ENCODE measurements at regions not wholly inside any gene's neighbourhood (a gene's known extent, or its start where the extent isn't known, plus 50 kb on each side); places are given as distances from the start of the nearest gene placed in this dataset.

DNA sequence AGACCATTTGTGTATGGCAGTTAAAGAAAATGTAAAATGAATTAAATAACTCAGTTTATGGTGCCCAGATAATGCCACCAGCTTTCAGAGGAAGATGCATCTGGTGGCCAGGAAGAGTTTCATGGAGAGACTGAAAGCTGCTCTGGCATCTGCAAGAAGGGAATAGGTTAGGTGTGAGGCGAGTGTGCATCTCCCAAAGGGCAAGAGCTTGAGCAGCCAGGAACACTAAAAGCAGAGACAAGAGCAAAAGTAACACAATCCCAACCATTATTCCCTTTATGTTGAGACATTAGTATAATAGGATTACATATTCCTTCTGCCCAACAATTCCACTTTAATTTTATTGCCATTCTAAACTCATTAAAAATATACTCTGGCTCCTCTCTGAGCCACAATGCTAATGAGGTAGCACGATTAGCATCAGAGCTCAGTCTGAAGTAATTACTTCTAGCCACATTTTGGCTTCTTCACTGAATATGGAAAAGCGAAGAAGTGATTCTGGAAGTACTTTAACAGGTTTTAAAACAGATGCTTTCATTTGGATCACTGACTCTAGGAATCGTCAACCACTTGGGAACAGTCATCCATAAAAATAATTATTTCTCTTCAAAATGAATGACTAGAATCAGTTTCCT lies 309.4 kb upstream of the TMTC1 start:
- no peak for DNase-seq (ENCODE audit: low spot score)

DNA sequence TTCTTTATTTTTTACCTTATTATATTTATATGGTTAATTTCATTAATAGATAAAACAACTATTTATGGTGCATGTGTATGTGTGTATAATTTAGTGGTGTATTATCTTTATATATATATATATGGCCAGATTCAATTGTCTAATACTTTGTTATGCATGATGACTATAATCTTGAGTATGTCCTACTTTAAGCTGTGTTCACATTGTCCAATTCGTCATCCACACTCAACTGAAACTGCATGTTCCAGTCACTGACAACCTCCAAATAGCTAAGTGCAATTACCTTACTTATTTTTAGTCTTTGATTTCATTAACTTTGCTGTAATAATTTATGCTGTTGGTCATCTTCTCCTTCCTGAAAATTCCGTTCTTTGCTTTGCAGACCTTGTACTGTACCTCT lies 306.5 kb upstream of the TMTC1 start:
- no peak for DNase-seq (ENCODE audit: low spot score)

DNA sequence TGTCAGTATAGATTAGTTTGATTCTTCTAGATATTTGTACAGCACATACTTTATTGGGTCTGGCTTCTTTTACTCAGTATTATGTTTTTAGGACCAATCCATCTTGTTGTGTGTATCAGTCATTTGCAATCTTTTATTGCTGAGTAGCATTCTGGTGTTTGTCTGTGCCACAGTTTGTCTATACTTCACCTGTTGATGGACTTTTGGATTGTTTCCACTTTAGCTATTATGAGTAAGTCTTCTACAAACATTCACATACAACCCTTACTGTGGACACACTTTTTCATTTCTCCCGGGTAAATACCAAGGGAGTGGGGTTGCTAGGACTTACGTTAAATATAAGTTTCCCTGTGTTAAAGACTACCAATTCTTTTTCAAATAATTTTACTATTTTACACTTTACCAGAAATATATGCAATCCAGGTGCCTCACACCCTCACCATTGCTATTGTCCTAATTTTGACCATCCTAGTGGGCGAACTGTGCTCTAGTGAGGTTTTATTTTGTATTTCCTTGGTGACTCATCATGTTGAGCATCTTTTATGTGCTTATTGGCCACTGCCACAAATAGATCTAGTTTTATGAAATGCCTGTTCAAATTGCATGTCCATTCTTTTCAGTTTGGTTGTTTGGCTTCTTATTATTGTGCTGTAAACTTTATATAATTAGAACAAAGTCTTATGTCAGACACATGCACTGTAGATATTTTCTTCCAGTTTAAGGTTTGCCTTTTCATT lies 304.7 kb upstream of the TMTC1 start:
- DNase-seq (ENCODE audit: low spot score), result no peak

DNA sequence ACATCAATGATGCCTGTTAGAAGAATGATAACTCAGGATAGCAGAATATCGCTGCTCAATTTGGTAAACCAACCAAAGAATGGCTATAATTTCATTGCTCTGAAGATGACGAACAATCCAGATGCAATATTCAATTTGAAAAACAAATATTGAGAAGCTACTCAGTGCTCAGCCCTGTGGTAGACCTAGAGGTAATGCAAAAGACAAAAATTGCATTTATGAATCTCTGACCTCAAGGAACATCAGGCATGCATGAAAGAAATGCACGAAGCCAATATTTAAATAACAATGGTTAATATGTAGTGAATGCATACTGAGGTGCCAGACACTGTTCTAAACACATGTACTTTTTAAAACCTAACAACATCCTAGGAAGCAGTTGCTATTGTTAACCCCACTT lies 298.6 kb upstream of the TMTC1 start:
- no peak for DNase-seq (ENCODE audit: low spot score)

DNA sequence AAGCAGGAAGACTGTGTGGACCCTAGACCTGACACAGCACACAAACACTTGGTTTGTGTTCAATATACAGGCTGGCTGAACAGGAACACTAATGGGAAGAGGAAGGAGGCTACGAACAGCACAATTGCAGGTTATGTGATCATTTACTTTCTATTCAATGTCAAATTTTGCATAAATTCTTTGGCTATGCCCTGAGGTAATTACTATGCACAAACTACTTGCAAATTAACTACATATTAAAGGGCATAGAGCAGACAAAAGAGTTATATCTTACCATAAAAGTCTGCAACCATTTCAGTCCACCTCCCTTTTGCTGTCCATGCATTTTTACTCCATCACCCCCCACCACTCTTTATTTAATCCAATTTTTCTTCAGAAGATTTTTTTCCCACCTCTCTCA lies 291.2 kb upstream of the TMTC1 start:
- no peak for DNase-seq (ENCODE audit: low spot score)

DNA sequence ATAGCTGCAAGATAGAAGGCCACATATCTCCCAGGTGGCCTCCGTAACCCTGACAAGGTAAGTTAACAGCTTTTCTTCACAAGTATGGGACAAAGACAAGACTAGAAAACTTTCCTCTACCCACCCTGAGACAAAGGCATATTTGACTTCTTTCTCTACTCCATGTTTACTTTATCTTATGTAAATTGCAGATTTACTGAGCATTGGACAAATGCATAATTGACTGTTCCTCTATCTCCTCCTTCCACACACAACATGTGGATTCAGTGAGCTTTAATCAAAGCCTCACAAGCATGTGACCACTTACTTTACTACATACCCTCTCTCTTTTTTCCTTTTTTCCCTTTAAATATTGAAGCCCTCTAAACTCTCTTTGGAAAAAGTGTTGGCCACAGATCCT lies 289.1 kb upstream of the TMTC1 start:
- DNase-seq (ENCODE audit: low spot score), result no peak

DNA sequence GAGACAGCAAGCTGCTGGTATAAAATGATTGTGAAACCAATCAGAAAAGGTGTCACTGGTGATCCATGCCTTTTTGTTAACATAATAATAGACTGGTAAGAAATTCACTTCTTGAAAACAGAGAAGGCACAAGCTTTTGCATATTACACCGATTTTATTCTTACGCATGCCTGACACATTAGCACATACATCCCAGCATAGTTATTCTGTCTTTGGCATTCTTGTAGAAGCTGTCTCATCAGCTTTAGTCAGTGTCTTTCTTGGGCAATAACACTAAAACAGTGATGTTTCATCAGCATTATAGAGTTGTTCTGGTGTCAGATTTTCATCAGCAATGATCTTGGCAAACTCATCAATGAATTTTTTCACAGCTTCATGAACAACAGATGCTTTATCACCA lies 283.4 kb upstream of the TMTC1 start:
- no peak for DNase-seq (ENCODE audit: low spot score)

DNA sequence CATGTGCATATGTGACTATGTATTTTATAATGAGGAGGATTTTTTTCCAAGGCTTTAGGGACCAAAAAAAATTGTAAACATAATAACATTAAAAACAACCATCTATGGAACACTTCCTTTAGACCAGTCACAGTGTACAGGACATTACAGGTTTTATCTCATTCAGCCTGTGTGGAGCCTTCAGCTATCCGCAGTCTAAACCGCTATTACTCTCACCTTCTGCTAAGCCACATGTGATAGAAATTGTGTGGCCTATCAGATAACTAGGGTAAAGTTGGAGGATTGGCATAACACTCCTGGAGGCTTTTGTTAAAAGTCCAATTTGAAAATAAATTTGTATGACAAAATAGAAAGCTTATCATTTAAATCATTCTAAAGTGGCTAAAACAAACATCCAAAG lies 281.2 kb upstream of the TMTC1 start:
- no peak for DNase-seq (ENCODE audit: low spot score)

DNA sequence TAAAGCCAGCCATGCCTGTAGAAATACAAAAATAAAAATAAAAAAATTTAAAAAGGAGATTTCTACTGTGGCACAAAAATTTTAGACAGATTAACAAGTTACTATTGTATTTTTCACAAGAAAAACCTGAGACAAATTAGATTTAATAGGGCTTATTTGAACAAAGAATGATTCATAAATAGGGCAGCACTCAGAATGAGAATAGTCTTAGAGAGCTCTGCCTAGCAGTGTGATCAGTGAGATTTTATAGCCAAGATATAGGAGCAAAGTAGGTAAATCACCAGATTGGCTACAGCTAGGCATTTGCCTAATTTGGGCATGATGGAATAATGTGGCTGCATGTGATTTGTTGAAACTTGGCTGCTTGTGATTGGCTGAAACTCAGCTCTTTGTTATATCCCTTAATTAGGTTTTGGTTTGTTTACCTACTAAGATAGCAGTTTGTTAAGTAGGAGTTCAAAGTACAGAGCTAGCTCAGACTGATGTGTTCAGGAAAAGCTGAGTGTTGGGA lies 279.7 kb upstream of the TMTC1 start:
- no peak for DNase-seq (ENCODE audit: low spot score)

DNA sequence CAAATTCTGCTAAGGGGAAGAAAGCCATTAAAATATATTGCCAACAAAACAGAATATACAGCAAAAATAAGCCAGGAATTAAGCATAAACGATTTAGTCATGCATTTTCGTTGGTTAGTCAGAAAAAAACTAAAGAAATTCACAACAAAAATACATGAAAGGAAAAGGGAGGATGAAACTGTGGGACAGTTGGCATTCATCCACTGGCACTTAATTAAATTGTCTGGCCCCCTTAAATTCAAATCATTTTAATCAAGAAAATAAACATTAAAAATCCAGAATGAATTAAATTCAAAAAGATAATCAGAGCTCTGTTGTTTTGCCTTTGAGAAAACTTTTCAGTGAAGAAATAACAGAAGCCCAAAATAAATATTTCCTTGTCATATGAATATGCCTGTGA lies 264.6 kb upstream of the TMTC1 start:
- no peak for DNase-seq (ENCODE audit: low spot score)

DNA sequence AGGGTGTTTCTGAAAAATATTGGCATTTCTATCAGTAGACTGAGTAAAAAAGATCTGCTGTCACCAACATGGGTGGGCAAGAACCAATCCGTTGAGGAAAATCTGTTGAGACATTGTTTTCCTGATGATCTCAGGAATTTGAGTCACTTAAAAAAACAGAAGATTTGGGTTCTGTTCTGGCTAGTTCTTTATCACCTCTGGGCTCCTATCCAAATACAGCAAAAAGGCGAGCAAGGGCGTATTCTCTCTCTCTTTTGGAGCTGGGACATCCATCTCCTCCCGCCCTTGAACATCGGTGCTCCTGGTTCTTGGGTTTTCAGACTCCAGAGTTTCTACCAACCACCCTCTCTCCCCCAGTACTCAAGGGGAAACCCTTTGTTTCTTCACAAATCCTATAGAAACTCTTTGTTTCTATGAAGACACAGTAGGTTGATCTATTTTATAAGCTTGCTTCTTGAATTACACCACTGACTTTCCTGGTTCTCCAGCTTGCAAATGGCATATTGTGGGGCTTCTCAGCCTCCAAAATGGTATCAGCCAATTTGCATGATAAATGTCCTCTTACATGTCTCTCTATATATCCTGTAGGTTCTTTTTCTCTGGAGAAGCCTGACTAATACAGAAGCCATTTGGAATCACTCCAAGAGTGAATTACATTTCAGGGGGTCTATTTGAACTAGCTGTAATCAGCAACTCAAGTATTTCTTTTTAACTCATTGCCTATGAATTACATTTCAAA lies 263.9 kb upstream of the TMTC1 start:
- DNase-seq (ENCODE audit: low spot score), result no peak

DNA sequence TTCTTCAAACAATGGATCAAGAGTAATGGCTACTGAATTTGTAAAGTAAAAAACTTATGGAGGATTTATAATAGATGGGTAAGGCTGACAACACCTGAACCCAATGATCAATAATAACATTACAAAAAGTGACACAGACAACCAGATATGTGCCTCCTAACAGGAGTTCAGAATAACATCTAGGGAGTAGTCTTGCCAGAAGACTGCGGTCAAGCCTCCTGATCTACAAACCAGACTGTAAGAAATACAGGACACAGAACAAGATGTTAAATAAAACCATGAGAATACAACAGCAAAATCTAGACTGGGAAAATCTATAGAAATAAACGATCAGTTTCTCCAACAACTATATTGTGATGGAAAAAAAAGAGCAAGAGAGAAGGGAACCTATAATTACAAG lies 262.6 kb upstream of the TMTC1 start:
- no peak for DNase-seq (ENCODE audit: low spot score)

DNA sequence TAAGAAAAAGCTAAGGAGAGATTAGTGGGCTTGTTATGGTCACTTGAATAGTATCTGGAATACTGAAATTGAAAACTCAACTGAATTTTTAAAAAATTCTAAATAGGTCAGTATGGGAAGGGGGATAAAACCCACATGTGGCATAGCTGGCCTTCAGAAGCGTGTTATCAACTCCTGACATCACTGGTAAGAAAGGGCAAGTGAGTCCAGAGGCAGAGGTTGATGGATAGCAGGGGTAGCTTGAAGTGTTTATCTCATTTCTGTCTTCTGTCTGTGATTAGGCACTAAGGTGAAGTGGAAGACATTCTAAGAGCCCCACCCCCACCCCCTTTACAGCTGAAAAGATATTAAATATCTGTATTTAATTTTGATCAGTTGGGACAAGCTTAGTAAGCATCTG lies 261.4 kb upstream of the TMTC1 start:
- DNase-seq (ENCODE audit: low spot score), result no peak

DNA sequence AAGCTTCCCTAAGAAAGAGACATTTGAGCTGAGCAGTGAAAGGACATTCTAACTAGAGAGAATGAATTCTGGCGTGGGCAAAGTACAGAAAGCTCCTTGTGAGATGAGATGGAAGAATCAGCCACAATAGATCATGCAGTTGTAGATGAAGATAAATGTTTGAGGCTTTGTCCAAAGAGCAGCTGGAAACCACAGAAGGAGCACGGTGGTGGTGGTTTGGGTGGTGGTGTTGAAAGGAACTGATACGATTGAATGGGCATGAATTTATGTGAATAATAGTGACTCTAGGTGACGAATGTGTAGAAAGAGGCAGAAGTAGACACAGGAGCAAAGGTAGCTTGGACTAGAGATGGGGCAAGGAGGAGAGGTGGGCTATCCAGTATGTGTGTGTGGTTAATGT lies 260.5 kb upstream of the TMTC1 start:
- DNase-seq (ENCODE audit: low spot score), result no peak

DNA sequence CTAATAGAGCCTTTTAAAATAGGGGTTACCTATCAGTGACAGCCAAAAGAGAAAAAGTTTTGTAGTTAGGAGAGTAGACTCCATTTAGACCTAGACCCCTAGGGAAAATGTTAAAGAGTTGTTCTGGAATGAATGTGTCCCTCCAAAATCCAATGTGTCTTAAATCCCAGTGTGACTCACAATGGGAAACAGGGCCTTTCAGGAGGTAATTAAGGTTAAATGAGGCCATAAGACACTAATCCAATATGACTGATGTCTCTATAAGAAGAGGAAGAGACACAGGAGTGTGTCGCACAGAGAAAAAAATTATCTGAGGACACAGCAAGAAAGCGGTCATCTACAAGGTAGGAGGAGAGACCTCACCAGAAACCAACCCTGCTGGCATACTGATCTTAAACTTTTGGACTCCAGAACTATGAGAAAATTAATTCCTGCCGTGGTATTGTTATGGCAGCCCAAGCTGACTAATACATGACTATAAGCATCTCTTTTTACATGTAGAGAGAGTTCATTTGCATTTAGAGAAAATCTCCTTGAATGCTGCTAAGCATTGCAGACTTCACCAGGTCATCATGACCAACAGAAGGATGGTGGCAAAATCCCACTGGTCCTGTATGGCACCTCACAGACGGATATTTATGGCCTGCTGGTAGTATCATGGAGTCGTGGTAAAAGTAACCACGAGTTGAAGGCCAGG lies 259.6 kb upstream of the TMTC1 start:
- no peak for DNase-seq (ENCODE audit: low spot score)

DNA sequence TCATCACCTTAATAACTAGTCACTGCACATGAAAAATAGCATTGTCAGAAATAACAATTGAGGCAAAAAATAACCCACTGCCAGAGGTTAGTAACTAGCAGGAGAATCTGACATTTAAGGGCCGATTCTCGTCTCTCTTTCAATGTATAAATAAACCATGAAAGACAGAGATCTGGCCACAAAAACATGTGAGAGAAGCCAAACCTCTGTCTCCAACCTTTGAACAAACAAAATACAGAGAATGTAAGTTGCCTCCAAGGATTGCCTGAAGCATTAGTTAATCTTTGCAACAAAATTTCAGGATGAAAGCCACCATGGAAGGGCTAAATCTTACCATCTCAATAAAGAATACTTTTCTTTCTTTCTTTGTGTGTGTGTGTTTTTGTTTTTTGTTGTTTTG lies 257.4 kb upstream of the TMTC1 start:
- DNase-seq (ENCODE audit: low spot score), result no peak

DNA sequence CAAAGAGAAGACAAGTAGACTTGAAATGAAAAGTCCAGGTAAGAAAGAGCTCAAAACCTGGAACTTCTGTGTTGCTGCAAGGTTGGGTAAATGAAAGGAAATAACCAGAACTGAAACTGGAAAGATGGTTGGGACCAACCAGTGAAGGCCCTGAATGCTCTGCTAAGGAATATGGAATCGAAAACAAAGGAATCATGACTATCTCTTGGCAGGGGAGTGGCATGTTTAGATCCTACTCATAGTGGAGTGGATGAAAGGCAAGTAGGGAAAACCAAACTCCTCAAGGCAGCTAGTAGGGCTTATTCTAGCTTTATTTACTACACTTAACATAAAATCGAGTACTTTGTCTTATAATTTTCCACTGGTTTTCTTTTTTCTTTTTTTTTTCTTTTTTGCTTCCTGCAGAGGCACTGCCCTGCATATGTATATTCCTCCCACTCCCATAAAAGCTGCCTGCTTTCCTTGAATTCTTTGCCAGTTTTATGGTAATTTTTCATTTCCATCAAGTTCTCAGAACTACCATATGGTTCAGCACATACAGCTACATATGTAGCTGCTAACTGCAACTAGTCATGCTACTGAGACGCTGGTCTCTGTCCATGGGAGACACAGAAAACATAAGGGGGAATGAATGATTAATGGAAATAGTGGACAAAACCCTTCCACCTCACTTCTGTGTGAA lies 247.1 kb upstream of the TMTC1 start:
- DNase-seq (ENCODE audit: low spot score), result no peak

DNA sequence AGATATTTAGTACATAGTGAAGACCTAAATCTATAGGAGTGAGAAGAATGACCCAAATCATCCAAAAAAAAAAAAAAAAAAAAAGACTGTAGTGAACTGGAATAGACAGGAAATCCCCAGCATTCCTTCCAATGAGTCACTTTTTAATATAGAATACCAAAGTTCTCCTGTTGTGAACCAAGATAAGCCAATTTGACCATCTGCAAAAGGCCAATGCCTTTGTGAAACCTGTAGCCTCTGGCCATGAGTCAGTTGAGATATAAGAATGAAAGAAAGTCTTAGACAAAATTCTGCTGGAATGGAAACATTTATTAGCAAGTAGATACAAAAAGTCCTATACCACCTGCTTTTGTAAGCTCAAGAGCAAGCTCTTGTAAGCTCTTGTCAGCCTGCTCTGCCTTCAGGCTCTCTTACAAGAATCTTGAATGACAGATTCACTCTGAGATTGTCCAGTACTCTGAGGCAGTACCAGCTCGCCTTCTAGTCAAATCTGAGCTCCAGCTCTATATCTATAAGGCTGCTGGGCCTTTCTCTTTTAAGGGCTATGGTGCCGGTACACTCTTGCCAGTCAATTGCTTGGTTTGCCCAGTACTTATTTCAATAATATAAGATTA lies 243.0 kb upstream of the TMTC1 start:
- DNase-seq (ENCODE audit: low spot score), result no peak

DNA sequence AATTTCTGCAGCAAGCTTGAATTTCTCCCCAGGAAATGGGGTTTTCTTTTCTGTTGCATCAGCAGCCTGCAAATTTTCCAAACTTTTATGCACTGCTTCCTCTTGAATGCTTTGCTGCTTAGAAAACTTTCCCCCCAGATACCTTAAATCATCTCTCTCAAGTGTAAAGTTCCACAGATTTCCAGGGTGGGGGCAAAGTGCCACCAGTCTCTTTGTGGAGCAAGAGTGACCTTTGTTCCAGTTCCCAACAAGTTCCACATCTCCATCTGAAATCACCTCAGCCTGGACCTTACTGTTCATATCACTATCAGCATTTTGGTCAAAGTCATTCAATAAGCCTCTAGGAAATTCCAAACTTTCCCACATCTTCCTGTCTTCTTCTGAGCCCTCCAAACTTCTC lies 241.6 kb upstream of the TMTC1 start:
- no peak for DNase-seq (ENCODE audit: low spot score)

DNA sequence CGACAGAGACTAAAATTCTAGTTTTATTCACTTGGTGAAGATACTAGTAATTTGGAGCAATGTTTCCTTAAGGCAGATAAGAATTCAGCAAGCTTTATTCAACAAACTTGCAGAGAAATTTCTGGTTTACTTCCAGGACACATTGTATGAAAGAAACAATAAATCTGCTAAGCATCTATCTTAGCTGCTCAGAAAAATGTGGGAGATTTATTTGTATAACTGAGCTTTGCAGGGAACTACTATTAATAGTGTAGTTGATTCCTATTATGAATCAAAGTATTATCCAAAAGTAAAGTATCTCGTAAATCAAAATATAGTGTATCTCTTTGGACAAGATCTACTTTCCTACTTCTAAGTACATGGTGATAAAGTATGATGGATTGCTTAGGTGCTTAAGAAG lies 239.4 kb upstream of the TMTC1 start:
- no peak for DNase-seq (ENCODE audit: low spot score)

DNA sequence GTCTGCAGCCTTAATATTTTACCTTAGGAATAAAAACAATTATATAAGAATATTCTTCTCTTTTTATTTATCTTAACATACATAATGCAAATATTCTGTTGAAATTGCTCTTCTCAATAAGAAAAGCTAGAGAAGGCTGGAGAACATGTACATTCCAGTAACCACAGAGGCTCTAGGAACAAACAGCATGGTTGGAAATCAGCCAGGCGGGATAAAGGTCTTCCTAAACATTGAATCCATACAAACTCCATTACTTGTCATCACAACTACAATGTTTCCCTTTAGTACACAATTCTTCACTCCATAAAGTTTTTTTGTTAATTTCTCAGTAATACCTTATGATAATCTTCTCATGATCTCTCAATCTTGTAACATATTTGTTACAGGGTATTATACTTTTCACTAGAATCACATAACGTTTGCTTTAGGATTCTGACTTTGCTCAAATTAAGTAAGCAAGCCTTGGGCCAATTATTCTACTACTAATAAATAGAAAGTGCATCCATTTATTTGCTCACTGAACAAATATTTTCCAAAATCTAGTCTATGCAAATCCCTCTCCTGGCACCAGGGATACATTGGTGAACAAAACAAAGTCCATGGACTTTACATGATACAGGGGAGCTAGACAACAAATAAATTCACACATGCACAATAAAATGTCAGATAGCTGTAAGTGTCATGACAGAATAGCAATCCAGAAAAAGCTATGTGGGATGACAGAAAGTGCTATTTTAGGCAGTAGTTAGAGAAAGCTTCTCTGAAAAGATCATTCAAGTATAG lies 237.5 kb upstream of the TMTC1 start:
- no peak for DNase-seq (ENCODE audit: low spot score)
